ENCODE measurements at regions not wholly inside any gene's neighbourhood (a gene's known extent, or its start where the extent isn't known, plus 50 kb on each side); places are given as distances from the start of the nearest gene placed in this dataset.

DNA sequence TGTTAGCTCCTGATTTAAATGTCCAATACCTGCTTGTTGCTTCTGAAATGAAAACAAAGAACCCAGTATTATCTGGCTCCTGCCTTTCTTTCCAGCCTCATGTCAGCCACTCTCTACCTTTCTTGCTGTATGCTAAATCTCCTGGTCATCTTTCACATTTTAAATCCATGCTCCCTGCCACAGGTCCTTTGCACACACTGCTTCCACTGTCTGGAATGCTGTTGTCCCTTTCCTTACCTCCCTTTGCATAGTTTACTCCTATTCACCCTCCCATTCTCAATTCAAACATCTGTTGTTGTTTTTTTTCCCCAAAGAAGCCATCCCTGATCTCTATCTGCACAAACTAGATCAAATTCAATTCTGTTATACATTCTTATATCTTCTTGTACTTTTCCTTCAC is 97.0 kb upstream of the NR4A3 start:
- H3K27ac Mint-ChIP-seq = no peak overlapping the region
- POLR2A ChIA-PET = interaction anchor here in 1 of 2 donors (0.6 kb wide), 1 partner anchor 1669 kb away, joined by 7 read pairs; no protein-coding TSS in a partner anchor
- H3K36me3 ChIP-seq (ENCODE audit: control insufficient read depth in 2 of 2, extremely low read depth in 1 of 2, insufficient read depth in 1 of 2, low read length in 1 of 2) = no peaks in the 10 kb centered on the region

DNA sequence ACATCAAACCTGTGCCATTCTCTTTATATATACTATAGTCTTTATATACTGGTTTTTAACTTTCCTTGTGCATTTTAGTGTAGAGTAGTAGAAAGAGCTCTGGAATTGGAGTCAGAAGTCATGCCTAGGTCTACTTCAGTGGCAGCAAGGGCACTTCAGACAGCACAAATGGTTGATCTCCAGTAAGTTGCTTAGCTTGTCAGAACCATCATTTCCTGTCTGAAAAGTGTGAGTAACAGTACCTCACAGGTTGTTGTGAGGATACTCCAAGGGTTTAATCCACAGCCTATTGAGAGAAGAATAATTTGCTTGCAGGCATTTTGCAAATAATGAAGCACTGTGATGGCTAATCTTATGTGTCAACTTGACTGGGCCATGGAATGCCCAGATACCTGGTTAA is 95.8 kb upstream of the NR4A3 start:
- Mint-ChIP-seq H3K4me3 (no peak overlapping the region), H3K27ac (no peak overlapping the region), H3K4me1 (peaks cover 4 to 18% (median 16%) of the 10 kb centered on the region in 3 donors), H3K27me3 (no peaks in the 10 kb centered on the region), H3K9me3 (no peaks in the 10 kb centered on the region), H3K36me3 (no peaks in the 10 kb centered on the region)
- no peaks in the 10 kb centered on the region for H3K9me3 ChIP-seq
- ATAC-seq (replicated peaks in 1 of 4) (peak in 2 of 4 experiments; percentile 33 to 35), DNase-seq (peak in 1 of 35 experiments; percentile 10)
- no peaks in the 10 kb centered on the region for H3K27me3 ChIP-seq (replicated peaks in 1 of 2; ENCODE audit: control insufficient read depth in 2 of 2, extremely low read depth in 1 of 2, insufficient read depth in 2 of 2, low read length in 1 of 2)
- no peak overlapping the region for H3K4me3 ChIP-seq (ENCODE audit: control insufficient read depth in 1 of 2, extremely low read depth in 1 of 2, low read length in 1 of 2)
- peaks cover 5 to 9% of the 10 kb centered on the region in 2 experiments for H3K4me1 ChIP-seq (ENCODE audit: control insufficient read depth in 1 of 2, extremely low read depth in 1 of 2, insufficient read depth in 2 of 2, low read length in 2 of 2)
- H3K27ac ChIP-seq (ENCODE audit: low read length) = no peak overlapping the region
- no peaks in the 10 kb centered on the region for H3K36me3 ChIP-seq (ENCODE audit: control insufficient read depth in 2 of 2, extremely low read depth in 1 of 2, insufficient read depth in 1 of 2, low read length in 1 of 2)
- ChIA-PET CTCF (no interaction called here), POLR2A (no interaction called here)

More for the DNA sequence above, 97.0 kb upstream of the NR4A3 start:
- H3K9me3 ChIP-seq = no peaks in the 10 kb centered on the region
- peaks cover 12 to 16% of the 10 kb centered on the region in 2 experiments for H3K4me1 ChIP-seq (ENCODE audit: control insufficient read depth in 1 of 2, extremely low read depth in 1 of 2, insufficient read depth in 2 of 2, low read length in 2 of 2)
- H3K36me3 Mint-ChIP-seq = no peaks in the 10 kb centered on the region
- no peaks in the 10 kb centered on the region for H3K9me3 Mint-ChIP-seq
- no peak overlapping the region for H3K27ac ChIP-seq (ENCODE audit: low read length)
- ATAC-seq (replicated peaks in 1 of 4) = no peak
- no peaks in the 10 kb centered on the region for H3K27me3 ChIP-seq (replicated peaks in 1 of 2; ENCODE audit: control insufficient read depth in 2 of 2, extremely low read depth in 1 of 2, insufficient read depth in 2 of 2, low read length in 1 of 2)
- no peaks in the 10 kb centered on the region for H3K27me3 Mint-ChIP-seq
- DNase-seq = no peak
- H3K4me1 Mint-ChIP-seq = peaks cover 16 to 30% (median 28%) of the 10 kb centered on the region in 3 donors
- no peak overlapping the region for H3K4me3 ChIP-seq (ENCODE audit: control insufficient read depth in 1 of 2, extremely low read depth in 1 of 2, low read length in 1 of 2)
- H3K4me3 Mint-ChIP-seq = no peak overlapping the region
- CTCF ChIA-PET = no interaction called here

DNA sequence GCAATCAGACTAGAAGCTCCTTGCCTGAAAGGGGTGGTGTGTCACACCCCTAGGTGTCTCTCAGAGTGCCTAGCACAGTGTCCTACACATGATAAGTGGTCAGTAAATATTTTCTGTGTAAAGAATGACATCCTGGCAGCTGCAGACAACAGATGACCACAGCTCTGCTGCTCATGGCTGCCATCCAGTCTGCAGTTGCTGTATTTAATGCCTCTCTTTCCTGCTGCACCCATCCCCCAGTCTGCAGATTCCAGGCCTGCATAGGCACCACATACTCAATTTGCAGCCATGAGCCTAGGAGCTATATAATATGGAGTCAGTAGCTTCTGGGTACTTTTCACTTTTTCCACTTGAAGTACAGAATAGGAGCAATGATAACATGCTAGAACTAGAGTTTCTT is 94.9 kb upstream of the NR4A3 start:
- POLR2A ChIA-PET = no interaction called here
- DNase-seq (no peak), ATAC-seq (replicated peaks in 1 of 4) (no peak)
- H3K36me3 ChIP-seq (ENCODE audit: control insufficient read depth in 2 of 2, extremely low read depth in 1 of 2, insufficient read depth in 1 of 2, low read length in 1 of 2) = no peaks in the 10 kb centered on the region
- H3K27ac ChIP-seq (ENCODE audit: low read length) = no peak overlapping the region
- H3K27me3 ChIP-seq (replicated peaks in 1 of 2; ENCODE audit: control insufficient read depth in 2 of 2, extremely low read depth in 1 of 2, insufficient read depth in 2 of 2, low read length in 1 of 2) = no peaks in the 10 kb centered on the region
- no peak overlapping the region for H3K4me3 ChIP-seq (ENCODE audit: control insufficient read depth in 1 of 2, extremely low read depth in 1 of 2, low read length in 1 of 2)
- no peaks in the 10 kb centered on the region for H3K36me3 Mint-ChIP-seq
- H3K9me3 ChIP-seq = no peaks in the 10 kb centered on the region
- no peaks in the 10 kb centered on the region for H3K9me3 Mint-ChIP-seq
- no peaks in the 10 kb centered on the region for H3K27me3 Mint-ChIP-seq
- CTCF ChIA-PET = interaction anchor here in 1 of 2 donors (0.7 kb wide), 1 partner anchor 103 kb away, joined by 3 read pairs; no protein-coding TSS in a partner anchor
- H3K4me3 Mint-ChIP-seq = no peak overlapping the region
- no peak overlapping the region for H3K27ac Mint-ChIP-seq
- H3K4me1 ChIP-seq (ENCODE audit: control insufficient read depth in 1 of 2, extremely low read depth in 1 of 2, insufficient read depth in 2 of 2, low read length in 2 of 2) = peaks cover 5 to 9% of the 10 kb centered on the region in 2 experiments
- peaks cover 0 to 15% (median 12%) of the 10 kb centered on the region in 3 donors for H3K4me1 Mint-ChIP-seq

DNA sequence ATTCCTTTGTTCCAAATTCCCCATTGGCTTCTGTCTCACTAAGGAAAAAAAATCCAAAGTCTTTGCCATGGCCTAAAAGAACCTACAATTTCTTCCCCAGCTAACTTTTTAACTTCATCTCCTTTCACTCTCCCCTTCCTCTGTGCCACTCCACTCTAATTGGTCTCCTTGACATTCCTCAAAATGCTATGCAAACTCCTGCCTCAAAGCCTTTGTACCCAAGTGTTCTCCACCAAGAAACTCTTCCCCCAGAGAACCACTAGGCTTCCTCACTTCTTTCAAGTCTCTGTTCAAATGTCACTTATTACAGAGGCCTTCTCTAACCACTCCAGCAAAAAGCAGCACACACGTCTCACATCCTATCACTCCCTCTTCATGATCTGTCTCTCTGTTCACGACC is 91.6 kb upstream of the NR4A3 start:
- Histone ChIP-seq H3K4me3 (ENCODE audit: control insufficient read depth in 1 of 2, extremely low read depth in 1 of 2, low read length in 1 of 2) (no peak overlapping the region), H3K9me3 (no peaks in the 10 kb centered on the region), H3K4me1 (ENCODE audit: control insufficient read depth in 1 of 2, extremely low read depth in 1 of 2, insufficient read depth in 2 of 2, low read length in 2 of 2) (peaks cover 0 to 5% of the 10 kb centered on the region in 2 experiments), H3K27me3 (replicated peaks in 1 of 2; ENCODE audit: control insufficient read depth in 2 of 2, extremely low read depth in 1 of 2, insufficient read depth in 2 of 2, low read length in 1 of 2) (peaks cover 0 to 3% of the 10 kb centered on the region in 2 experiments), H3K27ac (ENCODE audit: low read length) (no peak overlapping the region), H3K36me3 (ENCODE audit: control insufficient read depth in 2 of 2, extremely low read depth in 1 of 2, insufficient read depth in 1 of 2, low read length in 1 of 2) (no peaks in the 10 kb centered on the region)
- H3K27ac Mint-ChIP-seq = no peak overlapping the region
- WGBS (ENCODE audit: insufficient coverage) = 58% methylated on average over 2 of the region's 2 CpGs
- no peaks in the 10 kb centered on the region for H3K36me3 Mint-ChIP-seq
- ATAC-seq (replicated peaks in 1 of 4) = no peak
- no peaks in the 10 kb centered on the region for H3K9me3 Mint-ChIP-seq
- no peak for DNase-seq
- CTCF ChIA-PET = no interaction called here
- POLR2A ChIA-PET = no interaction called here
- peaks cover 0 to 7% of the 10 kb centered on the region in 2 donors for H3K27me3 Mint-ChIP-seq
- H3K4me1 Mint-ChIP-seq = peaks cover 0 to 4% (median 2%) of the 10 kb centered on the region in 3 donors
- no peak overlapping the region for H3K4me3 Mint-ChIP-seq

DNA sequence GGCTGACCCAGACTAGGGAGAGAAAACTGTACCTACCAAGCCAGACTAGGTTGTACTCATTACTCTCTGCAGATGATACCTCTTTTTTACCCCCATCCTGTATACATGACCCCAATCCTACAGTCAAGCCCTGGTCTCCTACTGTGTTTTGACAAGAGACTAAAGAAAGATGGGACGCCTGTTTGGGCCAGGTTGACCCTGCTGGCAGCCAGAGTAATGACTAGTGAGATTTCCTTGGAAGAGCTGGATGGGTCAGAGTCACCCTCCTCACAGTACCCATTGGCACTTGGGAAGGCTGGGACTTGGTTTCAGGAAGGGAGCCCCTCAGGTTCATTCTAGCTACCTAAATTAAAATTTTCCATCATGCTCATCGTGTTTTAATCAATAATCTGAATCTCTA is 89.7 kb upstream of the NR4A3 start:
- ChIA-PET CTCF (no interaction called here), POLR2A (no interaction called here)
- peaks cover 0 to 3% of the 10 kb centered on the region in 2 experiments for H3K27me3 ChIP-seq (replicated peaks in 1 of 2; ENCODE audit: control insufficient read depth in 2 of 2, extremely low read depth in 1 of 2, insufficient read depth in 2 of 2, low read length in 1 of 2)
- H3K4me1 ChIP-seq (ENCODE audit: control insufficient read depth in 1 of 2, extremely low read depth in 1 of 2, insufficient read depth in 2 of 2, low read length in 2 of 2) = no peaks in the 10 kb centered on the region
- H3K36me3 ChIP-seq (ENCODE audit: control insufficient read depth in 2 of 2, extremely low read depth in 1 of 2, insufficient read depth in 1 of 2, low read length in 1 of 2) = no peaks in the 10 kb centered on the region
- DNase-seq (no peak), ATAC-seq (replicated peaks in 1 of 4) (no peak)
- H3K27ac ChIP-seq (ENCODE audit: low read length) = no peak overlapping the region
- Mint-ChIP-seq H3K27ac (no peak overlapping the region), H3K4me3 (no peak overlapping the region), H3K36me3 (no peaks in the 10 kb centered on the region), H3K27me3 (peaks cover 3 to 7% of the 10 kb centered on the region in 2 donors), H3K9me3 (no peaks in the 10 kb centered on the region), H3K4me1 (peaks cover 0 to 2% (median 2%) of the 10 kb centered on the region in 3 donors)
- H3K4me3 ChIP-seq (ENCODE audit: control insufficient read depth in 1 of 2, extremely low read depth in 1 of 2, low read length in 1 of 2) = no peak overlapping the region
- WGBS (ENCODE audit: insufficient coverage) = no CpG with 5 or more reads among the region's 2 CpGs
- no peaks in the 10 kb centered on the region for H3K9me3 ChIP-seq

DNA sequence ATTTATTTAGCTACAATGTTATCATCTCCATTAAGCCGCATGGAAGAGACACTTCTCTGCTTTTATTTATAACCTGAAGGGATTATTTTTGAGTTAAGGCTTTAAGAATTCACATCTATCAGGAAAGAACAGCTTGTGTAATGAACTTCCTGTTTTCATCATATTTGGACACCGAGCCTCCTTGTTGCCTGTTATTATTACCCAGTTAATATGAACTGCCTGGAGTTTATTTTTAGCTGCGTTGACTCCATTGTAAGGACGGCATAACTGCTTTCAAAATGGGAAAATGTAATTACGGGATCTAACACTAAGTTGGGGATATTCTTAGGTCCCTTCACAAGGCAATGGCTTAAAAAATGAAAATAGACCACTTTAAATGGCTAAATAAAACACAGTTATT is 89.0 kb upstream of the NR4A3 start:
- Histone ChIP-seq H3K27me3 (replicated peaks in 1 of 2; ENCODE audit: control insufficient read depth in 2 of 2, extremely low read depth in 1 of 2, insufficient read depth in 2 of 2, low read length in 1 of 2) (peaks cover 0 to 3% of the 10 kb centered on the region in 2 experiments), H3K9me3 (no peaks in the 10 kb centered on the region), H3K27ac (ENCODE audit: low read length) (no peak overlapping the region), H3K4me3 (ENCODE audit: control insufficient read depth in 1 of 2, extremely low read depth in 1 of 2, low read length in 1 of 2) (no peak overlapping the region), H3K36me3 (ENCODE audit: control insufficient read depth in 2 of 2, extremely low read depth in 1 of 2, insufficient read depth in 1 of 2, low read length in 1 of 2) (no peaks in the 10 kb centered on the region), H3K4me1 (ENCODE audit: control insufficient read depth in 1 of 2, extremely low read depth in 1 of 2, insufficient read depth in 2 of 2, low read length in 2 of 2) (no peaks in the 10 kb centered on the region)
- DNase-seq (no peak), ATAC-seq (replicated peaks in 1 of 4) (no peak)
- Mint-ChIP-seq H3K4me3 (no peak overlapping the region), H3K36me3 (no peaks in the 10 kb centered on the region), H3K27ac (no peak overlapping the region), H3K27me3 (peaks cover 3 to 13% of the 10 kb centered on the region in 2 donors), H3K9me3 (no peaks in the 10 kb centered on the region), H3K4me1 (peaks cover 0 to 2% (median 2%) of the 10 kb centered on the region in 3 donors)
- 56% methylated on average over 3 of the region's 5 CpGs for WGBS (ENCODE audit: insufficient coverage)
- CTCF ChIA-PET = no interaction called here
- POLR2A ChIA-PET = no interaction called here

DNA sequence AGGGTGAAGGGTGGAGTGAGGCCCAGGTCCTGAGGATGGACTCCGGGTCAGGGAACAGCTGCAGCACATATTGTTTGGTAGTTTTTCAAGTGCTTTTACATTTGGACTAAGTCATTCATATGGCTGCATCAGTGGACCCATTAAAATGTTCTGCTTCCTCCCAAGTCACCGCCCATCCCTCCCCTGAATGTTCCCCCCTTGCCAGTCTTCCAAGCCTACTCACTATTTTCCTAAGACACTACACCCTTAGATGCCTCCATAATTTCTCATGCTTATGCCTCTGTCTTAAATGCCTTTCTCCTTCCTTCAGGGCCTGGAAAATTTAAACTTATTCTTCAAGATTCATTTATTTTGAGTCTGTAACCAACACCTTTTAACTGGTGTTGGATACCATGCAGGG is 86.6 kb upstream of the NR4A3 start:
- DNase-seq (no peak), ATAC-seq (replicated peaks in 1 of 4) (no peak)
- Mint-ChIP-seq H3K4me1 (peaks cover 0 to 2% (median 2%) of the 10 kb centered on the region in 3 donors), H3K9me3 (no peaks in the 10 kb centered on the region), H3K36me3 (no peaks in the 10 kb centered on the region), H3K27ac (no peak overlapping the region), H3K4me3 (no peak overlapping the region), H3K27me3 (peaks cover 3 to 13% of the 10 kb centered on the region in 2 donors)
- Histone ChIP-seq H3K27ac (ENCODE audit: low read length) (no peak overlapping the region), H3K4me3 (ENCODE audit: control insufficient read depth in 1 of 2, extremely low read depth in 1 of 2, low read length in 1 of 2) (no peak overlapping the region), H3K4me1 (ENCODE audit: control insufficient read depth in 1 of 2, extremely low read depth in 1 of 2, insufficient read depth in 2 of 2, low read length in 2 of 2) (no peaks in the 10 kb centered on the region), H3K9me3 (no peaks in the 10 kb centered on the region), H3K36me3 (ENCODE audit: control insufficient read depth in 2 of 2, extremely low read depth in 1 of 2, insufficient read depth in 1 of 2, low read length in 1 of 2) (no peaks in the 10 kb centered on the region), H3K27me3 (replicated peaks in 1 of 2; ENCODE audit: control insufficient read depth in 2 of 2, extremely low read depth in 1 of 2, insufficient read depth in 2 of 2, low read length in 1 of 2) (peaks cover 0 to 3% of the 10 kb centered on the region in 2 experiments)
- WGBS (ENCODE audit: insufficient coverage) = 89% methylated on average over 1 of the region's 2 CpGs
- ChIA-PET POLR2A (no interaction called here), CTCF (no interaction called here)
